GM12878 (cell line): ENCODE measurements at regions not wholly inside any gene's neighbourhood (a gene's known extent, or its start where the extent isn't known, plus 50 kb on each side); places are given as distances from the start of the nearest gene placed in this dataset.

ENCODE experiments used
- ATAC-seq: fragments of 200-7000 bp; cut with Tn5 transposase; 3 replicates; pipeline ENCODE4 v1.9.1; 2020; ENCODE audit warnings: mild to moderate bottlenecking, moderate library complexity
- BruUV-seq: library from RNA; stranded (reverse); fragments of 400-500 nt; replicated peaks from 2 replicates; lab custom pipeline; 2021; lab: Mats Ljungman, UMichigan
- CTCF ChIA-PET: fragments of 300-600 bp; sonication (Branson Sonifier 250); formaldehyde crosslinking; extraction: SDS; loops from one replicate; lab custom pipeline; 2021; ENCODE audit warnings: inconsistent platforms; lab: Yijun Ruan, JAX
- POLR2A ChIA-PET: fragments of 350-600 bp; formaldehyde crosslinking; extraction: SDS; loops from one replicate; lab custom pipeline; 2021; ENCODE audit warnings: inconsistent platforms; lab: Charles Lee
- RAD21 ChIA-PET: fragments of 300-600 bp; sonication (Branson Sonifier 250); formaldehyde crosslinking; loops from one replicate; lab custom pipeline; 2023; ENCODE audit warnings: antibody characterized with exemption; ENCODE audit not compliant: unreplicated experiment; lab: Charles Lee
- SMC1A ChIA-PET: fragments of 300-600 bp; sonication (Branson Sonifier 250); formaldehyde crosslinking; loops from one replicate; lab custom pipeline; 2023; ENCODE audit not compliant: unreplicated experiment, uncharacterized antibody; lab: Charles Lee
- DNase-seq: peaks from one replicate; pipeline ENCODE4 v3.0.0-alpha.2; 2011; ENCODE audit warnings: low read depth, low spot score
- FAIRE-seq: peaks from 3 replicates; lab custom pipeline; 2011; peaks lifted over from hg19 to GRCh38; lab: Jason Lieb, UNC
- H2AFZ ChIP-seq: 2 replicates; pipeline ENCODE4 v1.6.0; 2011; ENCODE audit warnings: low read depth, low read length, control low read depth; ENCODE audit not compliant: control insufficient read depth
- H3K27ac ChIP-seq: 2 replicates; pipeline ENCODE4 v1.5.1; 2011; ENCODE audit warnings: control low read depth; ENCODE audit not compliant: control insufficient read depth, insufficient read depth
- H3K27me3 ChIP-seq, 2 experiments: replicated peaks in 1 of 2; 2 replicates each; pipeline versions ENCODE4 v1.6.0 to v1.6.1; 2011; ENCODE audit warnings: low read length in 1 of 2; ENCODE audit not compliant: control insufficient read depth in 2 of 2, insufficient read depth in 2 of 2
- H3K36me3 ChIP-seq, 2 experiments: 2 replicates each; pipeline ENCODE4 v1.5.1; 2011; ENCODE audit warnings: low read length in 1 of 2; ENCODE audit not compliant: control insufficient read depth in 2 of 2, insufficient read depth in 2 of 2
- H3K4me1 ChIP-seq: 2 replicates; pipeline ENCODE4 v1.6.1; 2011; ENCODE audit warnings: mild to moderate bottlenecking, low read length, moderate library complexity, mixed read lengths; ENCODE audit not compliant: control insufficient read depth, insufficient read depth
- H3K4me2 ChIP-seq: 2 replicates; pipeline ENCODE4 v1.6.0; 2011; ENCODE audit warnings: control low read depth; ENCODE audit not compliant: control insufficient read depth, insufficient read depth
- H3K4me3 ChIP-seq: fragments of 200-600 bp; sonication (generic); 2 replicates; pipeline ENCODE4 v1.5.1; 2016
- H3K79me2 ChIP-seq: 2 replicates; pipeline ENCODE4 v1.6.0; 2011; ENCODE audit warnings: low read length; ENCODE audit not compliant: control insufficient read depth, insufficient read depth
- H3K9ac ChIP-seq: 2 replicates; pipeline ENCODE4 v1.8.0; 2011; ENCODE audit warnings: low read length, control low read depth, mixed read lengths; ENCODE audit not compliant: control insufficient read depth, insufficient read depth
- H3K9me3 ChIP-seq: replicated peaks from 3 replicates; pipeline ENCODE4 v1.5.1; 2011; ENCODE audit warnings: mild to moderate bottlenecking, low read length; ENCODE audit not compliant: control insufficient read depth, insufficient read depth
- H4K20me1 ChIP-seq: 2 replicates; pipeline ENCODE4 v1.6.0; 2011; ENCODE audit not compliant: control insufficient read depth, insufficient read depth
- BCLAF1 ChIP-seq: fragments of 450-650 bp; IDR thresholded peaks from 2 replicates; pipeline ENCODE4 v1.6.1; 2017; ENCODE audit warnings: antibody characterized with exemption, mild to moderate bottlenecking, moderate library complexity
- ELK1 ChIP-seq: IDR thresholded peaks from 2 replicates; pipeline ENCODE4 v1.6.1; 2012; ENCODE audit warnings: low read depth, low read length, improper control_type of control experiment
- GABPA ChIP-seq: IDR thresholded peaks from 2 replicates; pipeline ENCODE4 v1.6.1; 2014; ENCODE audit warnings: antibody characterized with exemption, low read depth, mild to moderate bottlenecking, inconsistent platforms
- IRF4 ChIP-seq: IDR thresholded peaks from 2 replicates; pipeline ENCODE4 v1.6.1; 2011; ENCODE audit warnings: low read depth, low read length
- KAT2A ChIP-seq: conservative IDR thresholded peaks from 2 replicates; pipeline ENCODE4 v1.6.1; 2011; ENCODE audit warnings: low read depth, low read length; ENCODE audit not compliant: control insufficient read depth
- MAX ChIP-seq: IDR thresholded peaks from 2 replicates; pipeline ENCODE4 v1.6.1; 2012; ENCODE audit warnings: low read depth, low read length, improper control_type of control experiment
- MEF2A ChIP-seq: IDR thresholded peaks from 2 replicates; pipeline ENCODE4 v1.6.1; 2011; ENCODE audit warnings: low read depth, mild to moderate bottlenecking, low read length, moderate library complexity; ENCODE audit not compliant: insufficient read depth
- MTA3 ChIP-seq: IDR thresholded peaks from 2 replicates; pipeline ENCODE4 v1.6.1; 2012; ENCODE audit warnings: low read length, inconsistent platforms, borderline replicate concordance
- MXI1 ChIP-seq: fragments of 150-350 bp; IDR thresholded peaks from 2 replicates; pipeline ENCODE4 v1.6.1; 2011; ENCODE audit warnings: low read depth, mild to moderate bottlenecking, inconsistent platforms, low read length, improper control_type of control experiment
- NBN ChIP-seq: fragments of 450-650 bp; IDR thresholded peaks from 2 replicates; pipeline ENCODE4 v1.6.1; 2016
- PAX5 ChIP-seq: IDR thresholded peaks from 2 replicates; pipeline ENCODE4 v1.6.1; 2011; ENCODE audit warnings: low read depth, low read length, borderline replicate concordance
- RAD51 ChIP-seq: fragments of 450-650 bp; IDR thresholded peaks from 2 replicates; pipeline ENCODE4 v1.6.1; 2016; ENCODE audit warnings: moderate library complexity, mild to moderate bottlenecking, inconsistent platforms
- SPI1 ChIP-seq: IDR thresholded peaks from 2 replicates; pipeline ENCODE4 v1.6.1; 2011; ENCODE audit warnings: low read depth, mild to moderate bottlenecking, low read length, moderate library complexity, borderline replicate concordance; ENCODE audit not compliant: insufficient read depth
- TBL1XR1 ChIP-seq: IDR thresholded peaks from 2 replicates; pipeline ENCODE4 v1.6.1; 2012; ENCODE audit warnings: low read depth, low read length, improper control_type of control experiment
- YBX1 ChIP-seq: fragments of 450-650 bp; IDR thresholded peaks from 2 replicates; pipeline ENCODE4 v1.6.1; 2016; ENCODE audit warnings: antibody characterized with exemption
- ZNF687 ChIP-seq: fragments of 450-650 bp; IDR thresholded peaks from 2 replicates; pipeline ENCODE4 v1.6.1; 2017; ENCODE audit warnings: mild to moderate bottlenecking, moderate library complexity
- WGBS: methylation state at CpG from one replicate; pipeline ENCODE4 v1.1.6; 2016; ENCODE audit warnings: low lambda C conversion rate; ENCODE audit not compliant: insufficient replicate concordance, insufficient coverage; ENCODE audit errors: missing lambda C conversion rate; 5-methylcytosine and 5-hydroxymethylcytosine counted together
- in situ Hi-C: fragments of 300-500 bp; cut with MboI; formaldehyde crosslinking; loops from 9 replicates; pipeline ENCODE4 v1.14.3; 2018; ENCODE audit warnings: mixed read lengths
- intact Hi-C: fragments of 100-400 bp; cut with micrococcal nuclease; formaldehyde crosslinking; loops from one replicate; pipeline ENCODE4 v1.14.2; 2022; ENCODE audit not compliant: unreplicated experiment

GRCh38 chr1:172766462-172766861, 107.6 kb downstream of the FASLG start (continued):
- no peak for TF ChIP-seq YBX1
- TF ChIP-seq BCLAF1: no peak
- no peak for TF ChIP-seq MXI1
- no peak for TF ChIP-seq RAD51

- WGBS: 29% methylated on average over 1 of the region's 1 CpG
- no peak overlapping the region for H3K9ac ChIP-seq
- BruUV-seq: no TSS peak
- no peak for TF ChIP-seq SPI1
- TF ChIP-seq MEF2A: no peak
- TF ChIP-seq PAX5: no peak
- no peak for TF ChIP-seq IRF4
- TF ChIP-seq KAT2A: no peak
- no peak for TF ChIP-seq ZNF687
- TF ChIP-seq MAX: no peak
- TF ChIP-seq MTA3: no peak
- TF ChIP-seq GABPA: no peak
- no peak for TF ChIP-seq NBN
- no peak for TF ChIP-seq TBL1XR1
- no peak for TF ChIP-seq ELK1
Observed at GRCh38 chr1:172770071-172770470, 111.2 kb downstream of the FASLG start.

More at GRCh38 chr1:172770071-172770470, 111.2 kb downstream of the FASLG start:
- ChIA-PET RAD21 (no interaction called here), SMC1A (no interaction called here), POLR2A (no interaction called here), CTCF (interaction anchor here (1.6 kb wide), 1 partner anchor 8 kb away, joined by 3 read pairs; no protein-coding TSS in a partner anchor)
- H3K4me3 ChIP-seq: no peak overlapping the region
- H3K36me3 ChIP-seq: no peaks in the 10 kb centered on the region
- no peak for FAIRE-seq
- no peaks in the 10 kb centered on the region for H4K20me1 ChIP-seq
- peaks cover 0 to 23% of the 10 kb centered on the region in 2 experiments for H3K27me3 ChIP-seq
- H3K9me3 ChIP-seq: no peaks in the 10 kb centered on the region; the same call in 1 of the 3 replicates
- H2AFZ ChIP-seq: no peak overlapping the region
- H3K79me2 ChIP-seq: no peaks in the 10 kb centered on the region
- intact Hi-C loops (no loop called here), in situ Hi-C loops (no loop called here)
- ATAC-seq: no peak
- no peaks in the 10 kb centered on the region for H3K4me1 ChIP-seq
- H3K4me2 ChIP-seq: no peak overlapping the region
- DNase-seq: no peak
- H3K27ac ChIP-seq: no peak overlapping the region
